RWPE1 (cell line): ENCODE measurements at regions not wholly inside any gene's neighbourhood (a gene's known extent, or its start where the extent isn't known, plus 50 kb on each side); places are given as distances from the start of the nearest gene placed in this dataset.

Source experiments
- CTCF ChIA-PET: fragments of 350-600 bp; sonication (Branson Sonifier 250); formaldehyde crosslinking; extraction: SDS; loops from one replicate; lab custom pipeline; 2021; lab: Yijun Ruan, JAX
- POLR2A ChIA-PET: fragments of 400-600 bp; formaldehyde crosslinking; extraction: SDS; loops from one replicate; lab custom pipeline; 2020; ENCODE audit warnings: antibody characterized with exemption; ENCODE audit not compliant: low non-redundant PET; lab: Yijun Ruan, JAX
- DNase-seq: peaks from one replicate; pipeline ENCODE4 v3.0.0; 2012; ENCODE audit warnings: low spot score
- H3K27ac ChIP-seq: fragments of 450-650 bp; 2 replicates; pipeline ENCODE4 v1.5.1; 2017
- TF ChIP-seq, protein P1 (sequence below): fragments of 450-650 bp; conservative IDR thresholded peaks from 2 replicates; pipeline ENCODE4 v1.5.1; 2017; ENCODE audit warnings: low read depth, mild to moderate bottlenecking

DNA sequence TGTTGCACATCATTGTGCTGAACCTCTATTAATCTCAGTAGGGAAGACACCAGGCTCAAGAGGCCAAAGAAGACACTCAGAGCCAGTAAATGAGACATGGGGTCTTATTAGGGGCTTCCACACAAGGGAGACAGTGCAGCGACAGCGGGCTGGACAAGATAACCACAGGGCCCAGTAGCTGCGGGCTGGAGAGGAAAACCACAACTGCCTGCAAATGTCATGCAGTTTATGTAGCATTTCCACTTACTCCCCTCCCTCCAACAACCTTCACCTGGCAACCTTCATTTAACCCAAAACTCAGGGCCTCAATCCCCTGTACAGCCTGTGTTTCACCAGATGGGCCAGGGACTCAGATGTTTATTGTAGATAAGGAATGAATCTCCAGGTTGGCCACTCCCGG lies 185.6 kb downstream of the UTP18 start:
- CTCF ChIA-PET = no interaction called here
- TF ChIP-seq, protein P1, sequence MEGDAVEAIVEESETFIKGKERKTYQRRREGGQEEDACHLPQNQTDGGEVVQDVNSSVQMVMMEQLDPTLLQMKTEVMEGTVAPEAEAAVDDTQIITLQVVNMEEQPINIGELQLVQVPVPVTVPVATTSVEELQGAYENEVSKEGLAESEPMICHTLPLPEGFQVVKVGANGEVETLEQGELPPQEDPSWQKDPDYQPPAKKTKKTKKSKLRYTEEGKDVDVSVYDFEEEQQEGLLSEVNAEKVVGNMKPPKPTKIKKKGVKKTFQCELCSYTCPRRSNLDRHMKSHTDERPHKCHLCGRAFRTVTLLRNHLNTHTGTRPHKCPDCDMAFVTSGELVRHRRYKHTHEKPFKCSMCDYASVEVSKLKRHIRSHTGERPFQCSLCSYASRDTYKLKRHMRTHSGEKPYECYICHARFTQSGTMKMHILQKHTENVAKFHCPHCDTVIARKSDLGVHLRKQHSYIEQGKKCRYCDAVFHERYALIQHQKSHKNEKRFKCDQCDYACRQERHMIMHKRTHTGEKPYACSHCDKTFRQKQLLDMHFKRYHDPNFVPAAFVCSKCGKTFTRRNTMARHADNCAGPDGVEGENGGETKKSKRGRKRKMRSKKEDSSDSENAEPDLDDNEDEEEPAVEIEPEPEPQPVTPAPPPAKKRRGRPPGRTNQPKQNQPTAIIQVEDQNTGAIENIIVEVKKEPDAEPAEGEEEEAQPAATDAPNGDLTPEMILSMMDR = no peak
- no peak overlapping the region for H3K27ac ChIP-seq
- DNase-seq = no peak
- POLR2A ChIA-PET = no interaction called here

DNA sequence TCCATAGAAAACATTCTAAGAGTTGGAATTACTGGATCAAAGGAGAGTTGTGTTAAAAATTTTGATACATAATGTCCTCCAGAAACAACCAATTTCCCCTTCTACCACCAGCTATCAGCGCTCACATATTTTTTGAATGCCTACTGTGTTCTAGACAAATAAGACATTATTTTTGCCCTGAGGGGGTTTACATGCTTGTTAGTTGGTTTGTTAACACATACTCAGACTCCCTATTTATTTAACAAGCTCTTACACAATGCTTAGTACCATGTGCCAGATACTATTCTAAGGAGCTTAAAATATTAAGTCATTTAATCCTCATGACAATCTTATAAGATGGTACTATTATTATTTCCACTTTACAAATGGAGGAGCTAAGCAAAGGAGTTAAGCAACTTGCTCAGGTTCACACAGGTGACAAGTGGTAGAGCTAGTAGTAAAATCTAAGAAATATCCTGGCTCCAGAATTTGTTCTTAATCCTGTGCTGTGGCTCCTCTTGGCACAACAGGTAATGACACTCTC lies 194.2 kb downstream of the UTP18 start:
- POLR2A ChIA-PET = no interaction called here
- CTCF ChIA-PET = interaction anchor here (0.7 to 0.8 kb wide), 2 partner anchors 82 to 131 kb away, joined by 3 to 8 read pairs; no protein-coding TSS in a partner anchor
- TF ChIP-seq, protein P1 = no peak
- no peak for DNase-seq
- H3K27ac ChIP-seq = no peak overlapping the region

DNA sequence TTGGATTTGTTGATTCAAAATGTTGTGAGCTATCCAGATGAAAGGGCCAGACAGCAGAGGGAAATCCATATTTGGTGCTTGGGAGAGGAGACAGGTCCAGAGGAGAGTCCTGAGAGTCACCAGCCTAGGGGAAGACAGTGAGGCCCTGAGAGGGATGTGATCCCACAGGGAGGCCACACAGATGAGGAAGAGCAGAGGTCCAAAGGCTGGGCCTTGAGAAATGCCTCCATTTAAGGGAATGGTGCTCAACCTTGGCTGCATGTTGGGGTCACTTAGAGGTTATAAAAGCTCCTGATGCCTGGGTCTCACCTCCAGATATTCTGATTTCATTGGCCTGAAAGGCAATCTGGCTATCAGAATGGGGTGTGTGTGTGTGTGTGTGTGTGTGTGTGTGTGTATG lies 194.9 kb downstream of the UTP18 start:
- ChIA-PET POLR2A (no interaction called here), CTCF (interaction anchor here (0.6 to 0.8 kb wide), 2 partner anchors 20 to 81 kb away, joined by 3 to 5 read pairs; no protein-coding TSS in a partner anchor)
- no peak overlapping the region for H3K27ac ChIP-seq
- DNase-seq = no peak
- TF ChIP-seq, protein P1 = no peak

DNA sequence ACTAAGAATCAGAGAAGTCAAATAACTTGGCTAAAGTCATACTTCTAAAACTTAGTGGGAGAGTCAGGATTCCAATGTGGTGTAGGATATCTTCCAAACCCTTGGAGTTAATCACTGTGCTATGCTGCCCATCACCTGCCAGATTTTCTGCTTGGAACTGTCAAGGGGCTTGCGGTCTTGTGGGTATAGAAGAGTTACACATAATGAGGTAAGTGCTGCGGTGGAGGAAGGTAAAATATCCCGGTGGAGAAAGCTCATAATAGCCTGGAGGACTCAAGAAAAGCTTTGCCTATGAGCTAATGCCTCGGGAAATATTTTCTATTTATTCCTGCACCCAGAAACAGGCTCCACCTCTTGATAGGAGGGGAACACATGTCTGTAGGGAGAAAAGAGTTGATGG lies 195.6 kb downstream of the UTP18 start:
- no peak overlapping the region for H3K27ac ChIP-seq
- POLR2A ChIA-PET = no interaction called here
- DNase-seq = no peak
- CTCF ChIA-PET = no interaction called here
- TF ChIP-seq, protein P1 = no peak

DNA sequence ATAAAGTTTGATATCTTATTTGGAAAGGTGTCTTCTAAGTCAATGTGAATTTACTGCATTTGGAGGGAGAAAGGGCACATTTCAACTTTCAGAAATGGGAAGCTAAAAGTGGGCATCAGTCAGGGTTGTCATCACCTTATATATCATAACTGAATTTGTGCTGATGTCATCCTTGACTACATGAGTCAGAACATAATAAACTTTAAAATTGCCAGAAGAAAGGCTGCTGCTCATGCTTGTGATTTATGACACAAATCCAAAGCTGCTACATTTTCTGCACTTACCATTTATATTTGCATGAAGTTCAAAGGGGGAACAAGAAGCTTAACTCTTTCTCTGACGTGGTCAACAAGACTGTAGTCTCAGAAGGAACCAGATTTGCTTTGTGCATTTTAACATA lies 196.6 kb downstream of the UTP18 start:
- CTCF ChIA-PET = interaction anchor here (0.5 kb wide), 1 partner anchor 77 kb away, joined by 3 read pairs; no protein-coding TSS in a partner anchor
- no peak for DNase-seq
- POLR2A ChIA-PET = no interaction called here
- TF ChIP-seq, protein P1 = no peak
- no peak overlapping the region for H3K27ac ChIP-seq

DNA sequence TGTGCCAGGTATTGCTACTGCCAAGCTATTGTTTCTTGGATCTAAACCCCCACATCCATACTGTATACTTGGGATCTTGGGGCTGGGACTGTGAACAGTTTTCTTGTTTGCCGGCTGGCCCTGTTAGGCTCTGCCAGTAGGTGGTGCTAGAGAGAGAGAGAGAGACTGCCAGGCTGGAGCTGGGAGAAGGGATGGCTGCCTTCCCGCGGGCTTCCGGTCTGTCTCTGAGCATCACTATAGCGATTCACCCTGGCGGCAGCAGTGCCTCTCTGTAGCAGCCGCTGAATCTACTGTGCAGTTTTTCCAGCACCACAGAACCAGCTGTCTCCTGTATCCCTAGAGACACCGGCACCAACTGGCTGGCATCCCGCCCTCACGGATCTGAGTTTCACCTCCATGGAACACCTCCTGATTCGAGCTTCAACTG lies 201.2 kb downstream of the UTP18 start:
- CTCF ChIA-PET = interaction anchor here (0.5 to 1.4 kb wide), 12 partner anchors 8 to 272 kb away, joined by 3 to 7 read pairs (median 4); no protein-coding TSS in a partner anchor

More for the DNA sequence above, 201.2 kb downstream of the UTP18 start:
- no peak overlapping the region for H3K27ac ChIP-seq
- POLR2A ChIA-PET = no interaction called here
- peak; percentile 67 for DNase-seq
- TF ChIP-seq, protein P1 = peak; percentile 78
